GM13976 (cell line): ENCODE measurements at regions not wholly inside any gene's neighbourhood (a gene's known extent, or its start where the extent isn't known, plus 50 kb on each side); places are given as distances from the start of the nearest gene placed in this dataset.

Source experiments
- DNase-seq: peaks from one replicate; pipeline ENCODE4 v3.0.0; 2012; ENCODE audit warnings: low spot score
- CTCF ChIP-seq: IDR thresholded peaks from 2 replicates; pipeline ENCODE4 v1.5.1; 2012; ENCODE audit warnings: borderline replicate concordance, mild to moderate bottlenecking; ENCODE audit not compliant: insufficient read depth; ENCODE audit errors: extremely low read depth, missing control alignments, control extremely low read depth
- in situ Hi-C: fragments of 300-500 bp; cut with MboI; formaldehyde crosslinking; loops from one replicate; pipeline ENCODE4 v1.12.0; 2022; ENCODE audit warnings: low sequenced_read_pairs, mixed read lengths, inconsistent platforms; ENCODE audit not compliant: unreplicated experiment

DNA sequence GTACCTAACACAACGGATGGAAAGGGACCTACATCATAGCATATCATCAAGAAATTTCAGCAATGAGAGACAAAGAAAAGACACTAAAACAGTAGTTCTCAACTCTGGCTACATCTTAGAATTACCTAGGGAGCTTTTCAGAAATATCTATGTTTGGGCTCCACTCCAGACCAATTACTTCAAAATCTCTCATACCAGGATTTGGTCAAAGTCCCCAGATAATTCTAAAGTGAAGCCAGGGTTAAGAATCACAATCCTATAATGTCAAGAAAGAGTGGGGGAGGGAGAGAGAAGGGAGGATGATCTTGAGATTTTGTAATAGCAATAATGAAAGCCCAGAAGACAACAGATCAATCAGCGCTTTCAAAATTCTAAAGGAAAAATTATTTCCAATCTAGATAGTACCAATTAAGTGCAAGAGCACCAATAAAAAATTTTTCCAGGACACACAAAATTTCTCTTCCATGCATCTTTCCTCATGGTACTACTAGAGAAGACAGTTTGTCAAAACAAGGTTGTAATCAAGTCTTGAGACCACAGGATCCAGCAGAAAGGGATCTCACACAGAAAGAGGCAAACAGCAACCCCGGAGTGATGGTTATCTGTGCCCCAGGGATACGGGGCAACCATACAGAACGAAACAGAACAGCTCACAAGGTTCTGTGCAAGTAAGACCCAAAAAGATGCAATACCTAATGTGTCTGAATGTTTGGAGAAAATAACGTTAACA lies 152.9 kb upstream of the DST start:
- no peak for TF ChIP-seq CTCF
- DNase-seq, result no peak
- in situ Hi-C loops, result no loop called here

DNA sequence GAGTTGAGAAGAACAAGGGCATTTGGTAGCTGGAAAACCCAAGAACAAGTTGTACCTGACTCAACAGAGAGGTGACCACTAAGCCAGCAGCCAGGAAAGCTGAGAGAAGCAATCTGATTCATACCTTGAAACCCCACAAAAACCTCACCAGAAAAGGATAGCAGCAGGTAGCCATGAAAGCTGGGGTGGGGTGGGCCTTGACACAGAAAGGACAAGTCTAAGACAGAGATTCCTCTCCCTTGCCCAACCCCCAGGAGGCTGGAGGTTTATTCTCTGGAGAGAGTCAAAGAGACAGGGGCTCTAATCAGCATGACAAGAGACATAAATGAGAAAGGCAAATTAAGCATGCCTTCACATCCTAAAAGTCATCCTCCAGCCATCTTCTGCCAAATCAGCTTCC lies 151.7 kb upstream of the DST start:
- no peak for DNase-seq
- no peak for TF ChIP-seq CTCF
- in situ Hi-C loops, result no loop called here

DNA sequence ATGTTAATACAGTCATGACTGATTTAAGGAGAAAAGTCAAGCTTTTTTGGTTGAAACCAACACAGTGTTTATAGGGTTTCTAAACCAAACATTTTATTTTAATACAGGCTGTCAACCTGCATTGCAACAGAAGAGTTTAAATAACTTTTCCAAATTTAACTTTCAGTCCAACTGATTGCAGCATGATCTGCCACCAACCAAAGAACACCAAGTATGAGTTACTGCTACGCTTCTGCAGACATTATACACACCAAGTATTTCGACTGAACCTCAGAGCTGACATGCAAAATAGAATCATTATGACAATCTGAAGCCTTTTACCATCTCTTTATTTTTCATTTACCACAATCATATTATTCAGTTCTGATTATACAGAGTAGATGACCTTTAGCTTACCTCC lies 151.2 kb upstream of the DST start:
- in situ Hi-C loops, result no loop called here
- DNase-seq, result no peak
- no peak for TF ChIP-seq CTCF

- TF ChIP-seq CTCF, result no peak
- in situ Hi-C loops, result no loop called here
- no peak for DNase-seq
Measured at GRCh38 chr6:56790414-56790813, 147.7 kb upstream of the DST start.

DNA sequence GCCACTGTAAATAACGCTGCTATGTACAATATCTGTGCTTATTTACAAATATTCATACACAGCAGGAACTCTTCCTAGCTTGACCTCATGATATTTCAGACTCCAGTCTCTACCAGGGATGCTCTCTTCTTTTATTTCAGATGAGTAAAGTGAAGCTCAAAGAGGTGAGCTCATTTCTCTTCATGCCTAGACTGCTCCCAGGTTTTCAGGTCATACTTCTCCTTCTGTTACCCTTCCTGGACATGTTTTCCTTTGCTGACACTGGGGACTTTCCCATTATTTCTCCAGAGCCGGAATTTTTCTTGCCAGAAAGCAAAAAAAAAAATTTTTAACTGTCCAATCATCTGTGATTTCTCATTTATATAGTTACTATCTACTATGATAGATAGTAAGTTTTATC lies 147.2 kb upstream of the DST start:
- no peak for DNase-seq
- no peak for TF ChIP-seq CTCF
- in situ Hi-C loops, result no loop called here

DNA sequence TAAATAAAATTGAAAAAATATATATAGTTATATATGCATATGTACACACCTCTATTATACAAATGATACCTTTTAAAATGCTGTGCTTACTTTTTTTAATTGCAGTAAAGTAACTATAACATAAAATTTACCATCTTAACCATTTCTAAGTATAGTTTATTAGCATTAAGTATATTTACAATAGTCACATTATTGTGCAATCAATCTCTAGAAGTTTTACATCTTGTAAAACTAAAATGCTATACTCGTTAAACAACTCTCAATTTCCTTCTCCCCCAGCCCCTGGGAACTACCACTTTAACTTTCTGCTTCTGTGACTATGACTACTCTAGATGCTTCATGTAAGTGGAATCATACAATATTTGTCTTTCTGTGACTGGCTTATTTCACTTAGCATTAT lies 146.7 kb upstream of the DST start:
- DNase-seq, result no peak
- in situ Hi-C loops, result no loop called here
- no peak for TF ChIP-seq CTCF
